Naive thymus-derived CD8-positive, alpha-beta T cell (primary cell): ENCODE measurements at regions not wholly inside any gene's neighbourhood (a gene's known extent, or its start where the extent isn't known, plus 50 kb on each side); places are given as distances from the start of the nearest gene placed in this dataset.
A peak's percentile ranks its signal among the peaks of the same experiment; 100 is the strongest.

Experiments used
- ATAC-seq, 2 donors: fragments of 150-1000 bp; cut with Tn5 transposase in 1 of 2; sonication (Bioruptor Pico), chemical (Tn5 transposase) in 1 of 2; 1 replicate in 1 of 2; 2 replicates in 1 of 2; pipeline ENCODE4 v1.10.0; 2021; ENCODE audit warnings: mild to moderate bottlenecking in 2 of 2, moderate library complexity in 2 of 2
- POLR2A ChIA-PET: fragments of 350-600 bp; sonication (Branson Sonifier 250); formaldehyde crosslinking; loops from one replicate; lab custom pipeline; 2021; ENCODE audit warnings: antibody characterized with exemption; lab: Charles Lee
- DNase-seq, 10 donors: peaks; one replicate each; pipeline versions ENCODE4 v3.0.0 to v3.0.0-alpha.2; 2020 to 2022
- H3K27ac Mint-ChIP-seq, 10 donors: one replicate each; pipeline ENCODE4 v1.8.0; 2020 to 2022; ENCODE audit warnings: mild to moderate bottlenecking in 10 of 10, mixed read lengths in 10 of 10, moderate library complexity in 4 of 10, inconsistent platforms in 1 of 10
- H3K27me3 Mint-ChIP-seq, 5 donors: one replicate each; pipeline ENCODE4 v1.8.0; 2021 to 2022; ENCODE audit warnings: mixed read lengths in 5 of 5
- H3K36me3 Mint-ChIP-seq, 3 donors: one replicate each; pipeline ENCODE4 v1.8.0; 2020 to 2022; ENCODE audit warnings: mixed read lengths in 3 of 3, mild to moderate bottlenecking in 2 of 3, inconsistent platforms in 1 of 3
- H3K4me1 Mint-ChIP-seq, 4 donors: one replicate each; pipeline ENCODE4 v1.8.0; 2021 to 2022; ENCODE audit warnings: mixed read lengths in 4 of 4
- H3K4me3 Mint-ChIP-seq, 10 donors: one replicate each; pipeline ENCODE4 v1.8.0; 2020 to 2022; ENCODE audit warnings: mild to moderate bottlenecking in 10 of 10, mixed read lengths in 10 of 10, moderate library complexity in 6 of 10, inconsistent platforms in 1 of 10
- H3K9me3 Mint-ChIP-seq, 9 donors: one replicate each; pipeline ENCODE4 v1.8.0; 2020 to 2022; ENCODE audit warnings: mixed read lengths in 9 of 9, mild to moderate bottlenecking in 3 of 9, inconsistent platforms in 1 of 9, moderate library complexity in 1 of 9

- H3K27me3 Mint-ChIP-seq = peaks cover 0 to 2% (median 0%) of the 10 kb centered on the region in 5 donors
- POLR2A ChIA-PET = interaction anchor here (0.6 to 0.9 kb wide), 2 partner anchors 11 to 12 kb away, joined by 3 to 5 read pairs; no protein-coding TSS in a partner anchor
- ATAC-seq (no peak), DNase-seq (no peak)
- H3K4me1 Mint-ChIP-seq = peaks cover 6 to 10% (median 8%) of the 10 kb centered on the region in 4 donors
- no peak overlapping the region for H3K27ac Mint-ChIP-seq
- H3K36me3 Mint-ChIP-seq = no peaks in the 10 kb centered on the region
- H3K9me3 Mint-ChIP-seq = peaks cover 0 to 4% (median 0%) of the 10 kb centered on the region in 9 donors
- H3K4me3 Mint-ChIP-seq = no peak overlapping the region
Observed at GRCh38 chr20:59388402-59388801, 88.0 kb downstream of the EDN3 start.

GRCh38 chr20:59390437-59390836, 90.0 kb downstream of the EDN3 start:
- DNase-seq = no peak
- POLR2A ChIA-PET = no interaction called here
- Mint-ChIP-seq H3K36me3 (no peaks in the 10 kb centered on the region), H3K27ac (no peak overlapping the region), H3K27me3 (peaks cover 0 to 2% (median 0%) of the 10 kb centered on the region in 5 donors), H3K4me3 (no peak overlapping the region), H3K9me3 (peaks cover 0 to 1% (median 0%) of the 10 kb centered on the region in 9 donors), H3K4me1 (peaks cover 5 to 7% (median 5%) of the 10 kb centered on the region in 4 donors)
- ATAC-seq = no peak

GRCh38 chr20:59391975-59392374, 91.6 kb downstream of the EDN3 start:
- no peaks in the 10 kb centered on the region for H3K36me3 Mint-ChIP-seq
- ATAC-seq (no peak), DNase-seq (no peak)
- POLR2A ChIA-PET = no interaction called here
- no peaks in the 10 kb centered on the region for H3K4me1 Mint-ChIP-seq
- no peaks in the 10 kb centered on the region for H3K9me3 Mint-ChIP-seq
- no peak overlapping the region for H3K27ac Mint-ChIP-seq
- no peak overlapping the region for H3K4me3 Mint-ChIP-seq
- peaks cover 0 to 2% (median 0%) of the 10 kb centered on the region in 5 donors for H3K27me3 Mint-ChIP-seq

GRCh38 chr20:59392736-59393135, 92.3 kb downstream of the EDN3 start:
- Mint-ChIP-seq H3K4me3 (no peak overlapping the region), H3K27ac (no peak overlapping the region), H3K36me3 (no peaks in the 10 kb centered on the region), H3K4me1 (no peaks in the 10 kb centered on the region), H3K9me3 (no peaks in the 10 kb centered on the region), H3K27me3 (peaks cover 0 to 2% (median 0%) of the 10 kb centered on the region in 5 donors)
- DNase-seq = no peak
- POLR2A ChIA-PET = no interaction called here
- ATAC-seq = no peak

- Mint-ChIP-seq H3K4me1 (no peaks in the 10 kb centered on the region), H3K27me3 (peaks cover 0 to 2% (median 0%) of the 10 kb centered on the region in 5 donors), H3K27ac (no peak overlapping the region), H3K4me3 (no peak overlapping the region), H3K9me3 (no peaks in the 10 kb centered on the region), H3K36me3 (no peaks in the 10 kb centered on the region)
- DNase-seq (no peak), ATAC-seq (no peak)
- POLR2A ChIA-PET = no interaction called here
Observed at GRCh38 chr20:59393142-59393541, 92.7 kb downstream of the EDN3 start.

- Mint-ChIP-seq H3K27ac (no peak overlapping the region), H3K4me3 (no peak overlapping the region), H3K36me3 (no peaks in the 10 kb centered on the region), H3K9me3 (no peaks in the 10 kb centered on the region), H3K4me1 (no peaks in the 10 kb centered on the region), H3K27me3 (no peaks in the 10 kb centered on the region)
- POLR2A ChIA-PET = no interaction called here
- DNase-seq (no peak), ATAC-seq (no peak)
Observed at GRCh38 chr20:59395729-59396128, 95.3 kb downstream of the EDN3 start.

- ATAC-seq (no peak), DNase-seq (peak in 1 of 10 donors; percentile 10)
- Mint-ChIP-seq H3K4me3 (no peak overlapping the region), H3K36me3 (no peaks in the 10 kb centered on the region), H3K4me1 (peaks cover 0 to 2% (median 0%) of the 10 kb centered on the region in 4 donors), H3K9me3 (no peaks in the 10 kb centered on the region), H3K27me3 (no peaks in the 10 kb centered on the region), H3K27ac (no peak overlapping the region)
- POLR2A ChIA-PET = interaction anchor here (1.2 kb wide), 1 partner anchor 10 kb away, joined by 3 read pairs; no protein-coding TSS in a partner anchor
Observed at GRCh38 chr20:59398537-59399205, 98.3 kb downstream of the EDN3 start.

GRCh38 chr20:59399426-59400099, 99.2 kb downstream of the EDN3 start:
- ATAC-seq = no peak
- Mint-ChIP-seq H3K4me3 (no peak overlapping the region), H3K9me3 (no peaks in the 10 kb centered on the region), H3K27ac (no peak overlapping the region), H3K36me3 (no peaks in the 10 kb centered on the region), H3K27me3 (peaks cover 0 to 7% (median 3%) of the 10 kb centered on the region in 5 donors), H3K4me1 (peaks cover 0 to 4% (median 3%) of the 10 kb centered on the region in 4 donors)
- DNase-seq = no peak
- POLR2A ChIA-PET = interaction anchor here (0.8 to 1.2 kb wide), 2 partner anchors 11 to 529 kb away, joined by 3 read pairs; no protein-coding TSS in a partner anchor

GRCh38 chr20:59400708-59401107, 100.3 kb downstream of the EDN3 start:
- H3K27me3 Mint-ChIP-seq = peaks cover 6 to 18% (median 12%) of the 10 kb centered on the region in 5 donors
- ATAC-seq (peak in 1 of 2 donors; percentile 72), DNase-seq (peak in 8 of 10 donors; percentile 14 to 70 (median 34))
- H3K4me1 Mint-ChIP-seq = peaks cover 0 to 4% (median 3%) of the 10 kb centered on the region in 4 donors
- POLR2A ChIA-PET = interaction anchor here (0.7 kb wide), 2 partner anchors 12 to 370 kb away, joined by 4 to 5 read pairs; no protein-coding TSS in a partner anchor
- no peaks in the 10 kb centered on the region for H3K36me3 Mint-ChIP-seq
- H3K27ac Mint-ChIP-seq = no peak overlapping the region
- no peaks in the 10 kb centered on the region for H3K9me3 Mint-ChIP-seq
- H3K4me3 Mint-ChIP-seq = no peak overlapping the region

- Mint-ChIP-seq H3K4me1 (peaks cover 0 to 4% (median 3%) of the 10 kb centered on the region in 4 donors), H3K9me3 (no peaks in the 10 kb centered on the region), H3K27me3 (peaks cover 6 to 27% (median 16%) of the 10 kb centered on the region in 5 donors), H3K27ac (no peak overlapping the region), H3K4me3 (no peak overlapping the region), H3K36me3 (no peaks in the 10 kb centered on the region)
- POLR2A ChIA-PET = interaction anchor here (0.6 to 1.1 kb wide), 6 partner anchors 149 to 514 kb away, joined by 3 to 5 read pairs (median 4); no protein-coding TSS in a partner anchor
- DNase-seq (peak in 4 of 10 donors; percentile 9 to 36 (median 30)), ATAC-seq (peak; percentile 49 to 52)
Observed at GRCh38 chr20:59402681-59403080, 102.3 kb downstream of the EDN3 start.

- peaks cover 0 to 4% (median 3%) of the 10 kb centered on the region in 4 donors for H3K4me1 Mint-ChIP-seq
- H3K36me3 Mint-ChIP-seq = no peaks in the 10 kb centered on the region
- ATAC-seq (peak; percentile 78 to 86), DNase-seq (peak; percentile 67 to 87 (median 83))
- no peaks in the 10 kb centered on the region for H3K9me3 Mint-ChIP-seq
- H3K4me3 Mint-ChIP-seq = peak overlapping the region in 1 of 10 donors; percentile 61
- peak overlapping the region in 4 of 10 donors; percentile 57 to 84 (median 74) for H3K27ac Mint-ChIP-seq
- H3K27me3 Mint-ChIP-seq = peaks cover 6 to 27% (median 16%) of the 10 kb centered on the region in 5 donors
- POLR2A ChIA-PET = interaction anchor here (1.1 to 1.3 kb wide), 4 partner anchors 181 to 752 kb away, joined by 3 to 4 read pairs (median 4); partner anchors contain the start of gene STX16
Observed at GRCh38 chr20:59403261-59403961, 103.0 kb downstream of the EDN3 start.

GRCh38 chr20:59403962-59404314, 103.5 kb downstream of the EDN3 start:
- POLR2A ChIA-PET = interaction anchor here (1.3 kb wide), 1 partner anchor 753 kb away, joined by 4 read pairs; the partner anchor contains the start of gene STX16
- H3K9me3 Mint-ChIP-seq = no peaks in the 10 kb centered on the region
- H3K27ac Mint-ChIP-seq = peak overlapping the region in 1 of 10 donors; percentile 25
- H3K27me3 Mint-ChIP-seq = peaks cover 6 to 27% (median 16%) of the 10 kb centered on the region in 5 donors
- H3K36me3 Mint-ChIP-seq = no peaks in the 10 kb centered on the region
- peak overlapping the region in 4 of 10 donors; percentile 32 to 61 (median 41) for H3K4me3 Mint-ChIP-seq
- ATAC-seq (no peak), DNase-seq (no peak)
- H3K4me1 Mint-ChIP-seq = peaks cover 0 to 4% (median 3%) of the 10 kb centered on the region in 4 donors
